ENCODE measurements at regions not wholly inside any gene's neighbourhood (a gene's known extent, or its start where the extent isn't known, plus 50 kb on each side); places are given as distances from the start of the nearest gene placed in this dataset.

GRCh38 chr2:145851730-145852129, 1331.8 kb upstream of the ZEB2 start:
- Mint-ChIP-seq H3K27me3 (no peaks in the 10 kb centered on the region), H3K9me3 (peaks cover 4% of the 10 kb centered on the region), H3K36me3 (no peaks in the 10 kb centered on the region), H3K4me3 (no peak overlapping the region), H3K27ac (no peak overlapping the region), H3K4me1 (no peaks in the 10 kb centered on the region)

- no peaks in the 10 kb centered on the region for H3K27me3 Mint-ChIP-seq
- no peaks in the 10 kb centered on the region for H3K9me3 Mint-ChIP-seq
- H3K36me3 Mint-ChIP-seq = no peaks in the 10 kb centered on the region
- H3K27ac Mint-ChIP-seq = no peak overlapping the region
- no peaks in the 10 kb centered on the region for H3K4me1 Mint-ChIP-seq
- no peak overlapping the region for H3K4me3 Mint-ChIP-seq
Measured at GRCh38 chr2:145849466-145849865, 1329.5 kb upstream of the ZEB2 start.

GRCh38 chr2:145846982-145847381, 1327.1 kb upstream of the ZEB2 start:
- Mint-ChIP-seq H3K27ac (no peak overlapping the region), H3K9me3 (no peaks in the 10 kb centered on the region), H3K36me3 (no peaks in the 10 kb centered on the region), H3K27me3 (no peaks in the 10 kb centered on the region), H3K4me1 (no peaks in the 10 kb centered on the region), H3K4me3 (no peak overlapping the region)

GRCh38 chr2:145845923-145846322, 1326.0 kb upstream of the ZEB2 start:
- Mint-ChIP-seq H3K4me3 (no peak overlapping the region), H3K9me3 (no peaks in the 10 kb centered on the region), H3K4me1 (no peaks in the 10 kb centered on the region), H3K27ac (no peak overlapping the region), H3K27me3 (no peaks in the 10 kb centered on the region), H3K36me3 (no peaks in the 10 kb centered on the region)

GRCh38 chr2:145845207-145845894, 1325.4 kb upstream of the ZEB2 start:
- Mint-ChIP-seq H3K27me3 (no peaks in the 10 kb centered on the region), H3K4me3 (no peak overlapping the region), H3K4me1 (no peaks in the 10 kb centered on the region), H3K27ac (no peak overlapping the region), H3K36me3 (no peaks in the 10 kb centered on the region), H3K9me3 (no peaks in the 10 kb centered on the region)

GRCh38 chr2:145841973-145842372, 1322.1 kb upstream of the ZEB2 start:
- no peak overlapping the region for H3K4me3 Mint-ChIP-seq
- H3K27ac Mint-ChIP-seq = no peak overlapping the region
- no peaks in the 10 kb centered on the region for H3K9me3 Mint-ChIP-seq
- H3K27me3 Mint-ChIP-seq = no peaks in the 10 kb centered on the region
- H3K36me3 Mint-ChIP-seq = no peaks in the 10 kb centered on the region
- no peaks in the 10 kb centered on the region for H3K4me1 Mint-ChIP-seq

- Mint-ChIP-seq H3K4me3 (no peak overlapping the region), H3K27me3 (no peaks in the 10 kb centered on the region)
Measured at GRCh38 chr2:145836986-145837385, 1317.1 kb upstream of the ZEB2 start.

GRCh38 chr2:145835665-145836064, 1315.7 kb upstream of the ZEB2 start:
- no peaks in the 10 kb centered on the region for H3K27me3 Mint-ChIP-seq
- H3K27ac Mint-ChIP-seq = no peak overlapping the region
- H3K9me3 Mint-ChIP-seq = no peaks in the 10 kb centered on the region
- H3K4me1 Mint-ChIP-seq = no peaks in the 10 kb centered on the region
- H3K4me3 Mint-ChIP-seq = no peak overlapping the region
- H3K36me3 Mint-ChIP-seq = no peaks in the 10 kb centered on the region

More at GRCh38 chr2:145836986-145837385, 1317.1 kb upstream of the ZEB2 start:
- no peaks in the 10 kb centered on the region for H3K4me1 Mint-ChIP-seq
- H3K27ac Mint-ChIP-seq = no peak overlapping the region
- H3K36me3 Mint-ChIP-seq = no peaks in the 10 kb centered on the region
- no peaks in the 10 kb centered on the region for H3K9me3 Mint-ChIP-seq

GRCh38 chr2:145832681-145833080, 1312.8 kb upstream of the ZEB2 start:
- Mint-ChIP-seq H3K4me3 (no peak overlapping the region), H3K9me3 (peaks cover 7% of the 10 kb centered on the region), H3K4me1 (no peaks in the 10 kb centered on the region), H3K27ac (no peak overlapping the region), H3K27me3 (no peaks in the 10 kb centered on the region), H3K36me3 (no peaks in the 10 kb centered on the region)

GRCh38 chr2:145829931-145830330, 1310.0 kb upstream of the ZEB2 start:
- Mint-ChIP-seq H3K9me3 (peaks cover 11% of the 10 kb centered on the region), H3K27me3 (peaks cover 1% of the 10 kb centered on the region), H3K4me3 (no peak overlapping the region), H3K4me1 (no peaks in the 10 kb centered on the region), H3K36me3 (no peaks in the 10 kb centered on the region), H3K27ac (no peak overlapping the region)

- peaks cover 1% of the 10 kb centered on the region for H3K27me3 Mint-ChIP-seq
- no peak overlapping the region for H3K27ac Mint-ChIP-seq
- no peaks in the 10 kb centered on the region for H3K36me3 Mint-ChIP-seq
- peaks cover 11% of the 10 kb centered on the region for H3K9me3 Mint-ChIP-seq
- no peaks in the 10 kb centered on the region for H3K4me1 Mint-ChIP-seq
- no peak overlapping the region for H3K4me3 Mint-ChIP-seq
Measured at GRCh38 chr2:145827235-145827634, 1307.3 kb upstream of the ZEB2 start.

- Mint-ChIP-seq H3K4me3 (no peak overlapping the region), H3K27me3 (peaks cover 1% of the 10 kb centered on the region), H3K9me3 (peaks cover 11% of the 10 kb centered on the region), H3K4me1 (no peaks in the 10 kb centered on the region), H3K36me3 (no peaks in the 10 kb centered on the region), H3K27ac (no peak overlapping the region)
Measured at GRCh38 chr2:145824384-145824783, 1304.5 kb upstream of the ZEB2 start.

GRCh38 chr2:145822892-145823534, 1303.1 kb upstream of the ZEB2 start:
- Mint-ChIP-seq H3K27me3 (peaks cover 1% of the 10 kb centered on the region), H3K27ac (no peak overlapping the region), H3K36me3 (no peaks in the 10 kb centered on the region), H3K9me3 (peaks cover 6% of the 10 kb centered on the region), H3K4me1 (no peaks in the 10 kb centered on the region), H3K4me3 (no peak overlapping the region)

- no peak overlapping the region for H3K4me3 Mint-ChIP-seq
- H3K27me3 Mint-ChIP-seq = no peaks in the 10 kb centered on the region
- H3K27ac Mint-ChIP-seq = no peak overlapping the region
- no peaks in the 10 kb centered on the region for H3K36me3 Mint-ChIP-seq
- H3K9me3 Mint-ChIP-seq = no peaks in the 10 kb centered on the region
- no peaks in the 10 kb centered on the region for H3K4me1 Mint-ChIP-seq
Measured at GRCh38 chr2:145820651-145821050, 1300.7 kb upstream of the ZEB2 start.

GRCh38 chr2:145818890-145819504, 1299.1 kb upstream of the ZEB2 start:
- Mint-ChIP-seq H3K4me3 (no peak overlapping the region), H3K4me1 (no peaks in the 10 kb centered on the region), H3K36me3 (no peaks in the 10 kb centered on the region), H3K27ac (no peak overlapping the region), H3K9me3 (no peaks in the 10 kb centered on the region), H3K27me3 (no peaks in the 10 kb centered on the region)

GRCh38 chr2:145815933-145816332, 1296.0 kb upstream of the ZEB2 start:
- H3K27ac Mint-ChIP-seq = no peak overlapping the region
- H3K27me3 Mint-ChIP-seq = no peaks in the 10 kb centered on the region
- no peaks in the 10 kb centered on the region for H3K4me1 Mint-ChIP-seq
- no peaks in the 10 kb centered on the region for H3K9me3 Mint-ChIP-seq
- no peaks in the 10 kb centered on the region for H3K36me3 Mint-ChIP-seq
- no peak overlapping the region for H3K4me3 Mint-ChIP-seq

All from activated naive CD4-positive, alpha-beta T cell treated with anti-CD3 and anti-CD28 coated beads, Interleukin-2, amount 50 U/mL, for 24 hours (primary cell).